ENCODE measurements at regions not wholly inside any gene's neighbourhood (a gene's known extent, or its start where the extent isn't known, plus 50 kb on each side); places are given as distances from the start of the nearest gene placed in this dataset.

GRCh38 chr18:10162340-10162739, 248.5 kb downstream of the VAPA start:
- TF ChIP-seq, protein P1, sequence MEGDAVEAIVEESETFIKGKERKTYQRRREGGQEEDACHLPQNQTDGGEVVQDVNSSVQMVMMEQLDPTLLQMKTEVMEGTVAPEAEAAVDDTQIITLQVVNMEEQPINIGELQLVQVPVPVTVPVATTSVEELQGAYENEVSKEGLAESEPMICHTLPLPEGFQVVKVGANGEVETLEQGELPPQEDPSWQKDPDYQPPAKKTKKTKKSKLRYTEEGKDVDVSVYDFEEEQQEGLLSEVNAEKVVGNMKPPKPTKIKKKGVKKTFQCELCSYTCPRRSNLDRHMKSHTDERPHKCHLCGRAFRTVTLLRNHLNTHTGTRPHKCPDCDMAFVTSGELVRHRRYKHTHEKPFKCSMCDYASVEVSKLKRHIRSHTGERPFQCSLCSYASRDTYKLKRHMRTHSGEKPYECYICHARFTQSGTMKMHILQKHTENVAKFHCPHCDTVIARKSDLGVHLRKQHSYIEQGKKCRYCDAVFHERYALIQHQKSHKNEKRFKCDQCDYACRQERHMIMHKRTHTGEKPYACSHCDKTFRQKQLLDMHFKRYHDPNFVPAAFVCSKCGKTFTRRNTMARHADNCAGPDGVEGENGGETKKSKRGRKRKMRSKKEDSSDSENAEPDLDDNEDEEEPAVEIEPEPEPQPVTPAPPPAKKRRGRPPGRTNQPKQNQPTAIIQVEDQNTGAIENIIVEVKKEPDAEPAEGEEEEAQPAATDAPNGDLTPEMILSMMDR (conservative IDR thresholded peaks at IDR 0.05; ENCODE audit: low read depth, low read length), result no peak
- no peak for DNase-seq (ENCODE audit: low read depth)
- no peak overlapping the region for H3K4me3 ChIP-seq (ENCODE audit: low read depth, low read length)

DNA sequence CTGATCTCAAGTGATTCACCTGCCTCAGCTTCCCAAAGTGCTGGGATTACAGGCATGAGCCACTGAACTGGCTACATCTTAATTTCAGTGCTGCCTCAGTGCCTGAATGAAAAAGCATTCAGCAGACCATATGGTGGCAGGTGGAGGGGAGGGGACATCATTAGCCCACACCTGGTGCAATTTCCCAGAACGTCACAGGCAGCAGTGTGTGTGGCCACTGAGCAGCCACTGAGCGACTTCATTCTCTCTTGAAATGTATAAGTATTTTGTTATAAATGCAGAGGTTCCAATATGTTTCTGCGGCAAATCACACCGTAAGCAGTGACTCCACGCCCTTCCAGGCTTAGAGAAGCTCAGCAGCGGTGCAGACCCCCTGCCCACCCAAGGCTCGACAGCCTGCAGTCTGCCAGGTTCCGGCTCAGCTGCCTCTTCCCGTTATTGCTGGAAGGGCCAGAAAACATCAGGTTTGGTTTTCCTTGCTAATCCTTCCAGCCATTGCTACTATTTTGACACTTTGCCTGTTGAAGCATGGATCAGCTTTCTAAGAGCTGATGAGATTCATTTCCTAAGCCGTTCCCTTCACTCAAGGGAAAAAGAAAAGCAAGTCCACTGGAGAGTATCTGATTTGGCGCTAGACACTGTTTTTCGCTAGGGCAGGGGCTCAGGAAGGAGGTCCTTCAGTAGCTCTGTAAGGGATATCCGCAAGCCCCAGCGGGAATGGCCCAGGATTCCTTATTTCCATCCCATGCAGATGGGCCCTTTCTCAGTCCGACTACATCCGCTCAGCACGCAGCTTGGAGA, 250.7 kb downstream of the VAPA start:
- TF ChIP-seq, protein P1 (conservative IDR thresholded peaks at IDR 0.05; ENCODE audit: low read depth, low read length), result no peak
- no peak for DNase-seq (ENCODE audit: low read depth)
- no peak overlapping the region for H3K4me3 ChIP-seq (ENCODE audit: low read depth, low read length)

GRCh38 chr18:10166164-10166807, 252.5 kb downstream of the VAPA start:
- TF ChIP-seq, protein P1 (conservative IDR thresholded peaks at IDR 0.05; ENCODE audit: low read depth, low read length), result no peak
- no peak overlapping the region for H3K4me3 ChIP-seq (ENCODE audit: low read depth, low read length)
- no peak for DNase-seq (ENCODE audit: low read depth)

DNA sequence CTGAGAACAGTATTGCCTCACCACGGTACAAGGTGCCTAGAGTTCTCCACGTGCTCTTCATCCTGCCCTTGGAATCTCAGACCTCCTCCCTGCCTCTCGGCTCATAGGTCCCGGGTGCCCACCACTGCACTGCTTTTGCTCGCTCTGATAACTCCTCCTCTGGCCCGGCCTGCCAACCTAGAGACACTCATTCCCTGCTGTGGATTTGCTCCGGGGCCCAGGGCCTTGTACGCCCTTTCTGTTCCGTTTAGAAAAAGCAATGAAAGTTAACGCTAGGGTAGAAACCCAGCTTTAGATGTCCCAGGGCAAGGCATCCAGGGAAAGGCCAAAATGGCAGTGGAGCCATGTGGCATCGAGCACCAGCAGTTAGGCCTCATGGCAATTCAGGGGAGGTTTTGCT, 253.9 kb downstream of the VAPA start:
- H3K4me3 ChIP-seq (ENCODE audit: low read depth, low read length), result no peak overlapping the region
- TF ChIP-seq, protein P1 (conservative IDR thresholded peaks at IDR 0.05; ENCODE audit: low read depth, low read length), result no peak
- no peak for DNase-seq (ENCODE audit: low read depth)

DNA sequence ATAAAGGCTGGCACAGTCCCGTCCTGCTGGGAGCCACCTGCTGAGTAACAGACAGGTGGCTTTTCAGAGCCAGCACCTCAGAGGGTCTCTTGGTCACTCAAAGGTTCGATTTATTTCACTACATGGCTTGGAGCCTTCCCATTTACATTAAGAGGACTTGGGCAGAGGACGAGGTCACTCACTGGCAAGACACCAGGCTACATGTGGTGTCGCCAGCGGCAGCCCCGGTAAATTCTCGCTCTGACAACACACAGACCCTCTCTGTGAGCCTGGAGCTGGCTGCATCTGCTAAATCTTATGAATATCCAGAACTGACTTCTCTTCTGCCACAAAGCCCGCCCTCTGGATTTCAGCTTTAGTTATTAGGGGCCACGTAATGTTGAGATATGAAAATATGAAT, 254.7 kb downstream of the VAPA start:
- TF ChIP-seq, protein P1 (conservative IDR thresholded peaks at IDR 0.05; ENCODE audit: low read depth, low read length), result no peak
- H3K4me3 ChIP-seq (ENCODE audit: low read depth, low read length), result no peak overlapping the region
- no peak for DNase-seq (ENCODE audit: low read depth)

- peak; percentile 59 for DNase-seq (ENCODE audit: low read depth)
- TF ChIP-seq, protein P1 (conservative IDR thresholded peaks at IDR 0.05; ENCODE audit: low read depth, low read length), result no peak
- H3K4me3 ChIP-seq (ENCODE audit: low read depth, low read length), result no peak overlapping the region
These were observed 255.3 kb downstream of the VAPA start for GRCh38 chr18:10169064-10169562.

All from choroid plexus epithelial cell (primary cell).